ENCODE measurements at regions not wholly inside any gene's neighbourhood (a gene's known extent, or its start where the extent isn't known, plus 50 kb on each side); places are given as distances from the start of the nearest gene placed in this dataset.

- Histone ChIP-seq H3K9me3 (no peaks in the 10 kb centered on the region), H3K4me1 (no peaks in the 10 kb centered on the region), H3K36me3 (ENCODE audit: insufficient read depth in 1 of 2, low read depth in 1 of 2) (peaks cover 0 to 2% of the 10 kb centered on the region in 2 donors), H3K4me3 (no peak overlapping the region), H3K27ac (no peak overlapping the region), H3K27me3 (ENCODE audit: insufficient read depth in 3 of 3, low read length in 2 of 3) (no peaks in the 10 kb centered on the region)
- intact Hi-C loops (cut with DNase I) = loop anchor here (5.0 to 10.0 kb wide), 2 partner anchors 145 to 148 kb away; no protein-coding TSS in a partner anchor
- ATAC-seq (no peak), DNase-seq (no peak)
- no peak for TF ChIP-seq CTCF (IDR thresholded peaks at IDR 0.05)
- WGBS, 3 donors = 74 to 75% (median 74%) methylated on average over 7 of the region's 7 CpGs
Measured at GRCh38 chr2:30860003-30860725, 52.9 kb upstream of the CAPN13 start.

Data from psoas muscle (tissue), 7 donors.